ENCODE measurements at regions not wholly inside any gene's neighbourhood (a gene's known extent, or its start where the extent isn't known, plus 50 kb on each side); places are given as distances from the start of the nearest gene placed in this dataset.

DNA sequence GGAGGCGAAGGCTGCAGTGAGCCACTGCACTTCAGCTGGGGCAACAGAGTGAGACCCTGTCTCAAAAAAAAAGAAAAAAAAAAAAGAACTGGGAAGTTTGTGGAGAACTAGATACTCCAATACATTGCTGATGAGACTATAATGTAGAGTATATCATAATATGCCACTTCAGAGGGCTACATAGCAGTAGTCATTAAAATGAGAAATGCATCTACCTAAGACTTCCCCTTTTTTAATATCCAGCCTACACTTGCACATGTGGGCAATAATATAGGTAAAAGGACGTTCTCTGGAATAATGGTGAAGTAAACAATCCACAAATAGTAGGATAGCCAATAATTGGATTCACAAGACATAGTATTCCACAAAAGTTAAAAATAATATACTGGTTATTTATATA, 311.0 kb downstream of the HLX start:
- TF ChIP-seq ELF4 (IDR thresholded peaks at IDR 0.05) = no peak
- no peak for TF ChIP-seq NFRKB (IDR thresholded peaks at IDR 0.05)
- TF ChIP-seq ZNF384 (IDR thresholded peaks at IDR 0.05) = no peak
- no peak for TF ChIP-seq BHLHE40 (IDR thresholded peaks at IDR 0.05; ENCODE audit: borderline replicate concordance)
- TF ChIP-seq SP1 (IDR thresholded peaks at IDR 0.05) = no peak
- no peak for TF ChIP-seq PKNOX1 (IDR thresholded peaks at IDR 0.05)
- TF ChIP-seq L3MBTL2 (conservative IDR thresholded peaks at IDR 0.05) = no peak
- no peak for TF ChIP-seq TARDBP (IDR thresholded peaks at IDR 0.05)
- TF ChIP-seq SUZ12 (IDR thresholded peaks at IDR 0.05) = no peak
- no peak for TF ChIP-seq FOXM1 (IDR thresholded peaks at IDR 0.05; ENCODE audit: borderline replicate concordance)
- no peak for TF ChIP-seq HDGF (IDR thresholded peaks at IDR 0.05; ENCODE audit: borderline replicate concordance)

All from HEK293T (cell line).